ENCODE measurements at regions not wholly inside any gene's neighbourhood (a gene's known extent, or its start where the extent isn't known, plus 50 kb on each side); places are given as distances from the start of the nearest gene placed in this dataset.

- TF ChIP-seq CTCF (IDR thresholded peaks at IDR 0.05; ENCODE audit: control extremely low read depth, extremely low read depth, low read depth, missing control alignments): no peak
- POLR2A ChIA-PET: no interaction called here
- DNase-seq (ENCODE audit: extremely low spot score): no peak
- CTCF ChIA-PET: no interaction called here
Observed at GRCh38 chr2:239697399-239698164, 296.8 kb upstream of the HDAC4 start.

- DNase-seq (ENCODE audit: extremely low spot score): no peak
- TF ChIP-seq CTCF (IDR thresholded peaks at IDR 0.05; ENCODE audit: control extremely low read depth, extremely low read depth, low read depth, missing control alignments): no peak
- ChIA-PET POLR2A (no interaction called here), CTCF (no interaction called here)
Observed at GRCh38 chr2:239696559-239697207, 295.9 kb upstream of the HDAC4 start.

- DNase-seq (ENCODE audit: extremely low spot score): no peak
- ChIA-PET POLR2A (no interaction called here), CTCF (no interaction called here)
Observed at GRCh38 chr2:239695728-239696240, 295.0 kb upstream of the HDAC4 start.

GRCh38 chr2:239695106-239695727 is 294.4 kb upstream of the HDAC4 start:
- no peak for DNase-seq (ENCODE audit: extremely low spot score)
- POLR2A ChIA-PET: no interaction called here
- TF ChIP-seq CTCF (IDR thresholded peaks at IDR 0.05; ENCODE audit: control extremely low read depth, extremely low read depth, low read depth, missing control alignments): no peak
- CTCF ChIA-PET: no interaction called here

More at GRCh38 chr2:239695728-239696240, 295.0 kb upstream of the HDAC4 start:
- no peak for TF ChIP-seq CTCF (IDR thresholded peaks at IDR 0.05; ENCODE audit: control extremely low read depth, extremely low read depth, low read depth, missing control alignments)

- ChIA-PET CTCF (no interaction called here), POLR2A (no interaction called here)
- TF ChIP-seq CTCF (IDR thresholded peaks at IDR 0.05; ENCODE audit: control extremely low read depth, extremely low read depth, low read depth, missing control alignments): no peak
- DNase-seq (ENCODE audit: extremely low spot score): no peak
Observed at GRCh38 chr2:239694487-239694886, 293.7 kb upstream of the HDAC4 start.

- CTCF ChIA-PET: interaction anchor here (1.5 kb wide), 1 partner anchor 11 kb away, joined by 3 read pairs; no protein-coding TSS in a partner anchor
- no peak for TF ChIP-seq CTCF (IDR thresholded peaks at IDR 0.05; ENCODE audit: control extremely low read depth, extremely low read depth, low read depth, missing control alignments)
- POLR2A ChIA-PET: no interaction called here
- no peak for DNase-seq (ENCODE audit: extremely low spot score)
Observed at GRCh38 chr2:239693761-239694415, 293.1 kb upstream of the HDAC4 start.

Data from GM10248 (cell line).